CD4-positive, alpha-beta memory T cell (primary cell): ENCODE measurements at regions not wholly inside any gene's neighbourhood (a gene's known extent, or its start where the extent isn't known, plus 50 kb on each side); places are given as distances from the start of the nearest gene placed in this dataset.

Experiments used
- CTCF ChIA-PET: fragments of 350-600 bp; sonication (Branson Sonifier 250); formaldehyde crosslinking; loops from one replicate; lab custom pipeline; 2021; ENCODE audit warnings: inconsistent platforms; ENCODE audit not compliant: partially characterized antibody; lab: Charles Lee
- POLR2A ChIA-PET: fragments of 350-600 bp; sonication (Branson Sonifier 250); formaldehyde crosslinking; loops from one replicate; lab custom pipeline; 2021; ENCODE audit not compliant: partially characterized antibody; lab: Charles Lee
- DNase-seq, 5 donors: peaks; one replicate each; pipeline versions ENCODE4 v3.0.0 to v3.0.0-alpha.2; 2020 to 2022; ENCODE audit warnings: mixed read lengths in 1 of 5
- H3K27ac ChIP-seq: one replicate; pipeline ENCODE4 v1.7.0; 2013; ENCODE audit warnings: low read depth, low read length
- H3K27me3 ChIP-seq: 2 replicates; pipeline ENCODE4 v1.7.0; 2013; ENCODE audit warnings: mild to moderate bottlenecking, low read length, moderate library complexity; ENCODE audit not compliant: insufficient read depth
- H3K36me3 ChIP-seq: 2 replicates; pipeline ENCODE4 v1.7.0; 2013; ENCODE audit warnings: mild to moderate bottlenecking, low read length, moderate library complexity; ENCODE audit not compliant: insufficient read depth
- H3K4me1 ChIP-seq: 2 replicates; pipeline ENCODE4 v1.7.0; 2013; ENCODE audit warnings: mild to moderate bottlenecking, low read length, moderate library complexity; ENCODE audit not compliant: insufficient read depth
- H3K4me3 ChIP-seq, 2 donors: one replicate each; pipeline ENCODE4 v1.7.0; 2013; ENCODE audit warnings: low read length in 2 of 2, mild to moderate bottlenecking in 1 of 2
- H3K9me3 ChIP-seq, 2 donors: one replicate each; pipeline ENCODE4 v1.7.0; 2013; ENCODE audit warnings: low read length in 2 of 2, control low read depth in 1 of 2; ENCODE audit not compliant: control insufficient read depth in 1 of 2
- H3K27ac Mint-ChIP-seq, 7 donors: one replicate each; pipeline ENCODE4 v1.8.0; 2020 to 2021; ENCODE audit warnings: mixed read lengths in 7 of 7, mild to moderate bottlenecking in 6 of 7, inconsistent platforms in 3 of 7, moderate library complexity in 3 of 7
- H3K27me3 Mint-ChIP-seq, 2 donors: one replicate each; pipeline ENCODE4 v1.8.0; 2020 to 2021; ENCODE audit warnings: mixed read lengths in 2 of 2
- H3K36me3 Mint-ChIP-seq, 2 donors: one replicate each; pipeline ENCODE4 v1.8.0; 2020 to 2021; ENCODE audit warnings: mixed read lengths in 2 of 2, inconsistent platforms in 1 of 2, mild to moderate bottlenecking in 1 of 2
- H3K4me1 Mint-ChIP-seq, 4 donors: one replicate each; pipeline ENCODE4 v1.8.0; 2020 to 2021; ENCODE audit warnings: mixed read lengths in 4 of 4, mild to moderate bottlenecking in 1 of 4
- H3K4me3 Mint-ChIP-seq, 8 donors: one replicate each; pipeline ENCODE4 v1.8.0; 2020 to 2021; ENCODE audit warnings: mixed read lengths in 8 of 8, mild to moderate bottlenecking in 7 of 8, moderate library complexity in 6 of 8, inconsistent platforms in 3 of 8
- H3K9me3 Mint-ChIP-seq, 8 donors: one replicate each; pipeline ENCODE4 v1.8.0; 2020 to 2021; ENCODE audit warnings: mixed read lengths in 8 of 8, mild to moderate bottlenecking in 5 of 8, inconsistent platforms in 3 of 8, moderate library complexity in 1 of 8
- intact Hi-C: fragments of 100-400 bp; cut with micrococcal nuclease; formaldehyde crosslinking; loops from one replicate; pipeline ENCODE4 v1.15.1; 2023

GRCh38 chr9:81370650-81371049, 318.7 kb downstream of the TLE1 start:
- Histone ChIP-seq H3K36me3 (no peaks in the 10 kb centered on the region), H3K4me1 (no peaks in the 10 kb centered on the region), H3K9me3 (no peaks in the 10 kb centered on the region), H3K27me3 (no peaks in the 10 kb centered on the region), H3K27ac (no peak overlapping the region), H3K4me3 (no peak overlapping the region)
- POLR2A ChIA-PET: no interaction called here
- Mint-ChIP-seq H3K27me3 (no peaks in the 10 kb centered on the region), H3K36me3 (no peaks in the 10 kb centered on the region), H3K27ac (no peak overlapping the region), H3K4me1 (no peaks in the 10 kb centered on the region), H3K4me3 (no peak overlapping the region), H3K9me3 (peaks cover 4 to 20% (median 9%) of the 10 kb centered on the region in 8 donors)
- no peak for DNase-seq
- CTCF ChIA-PET: no interaction called here
- intact Hi-C loops: no loop called here

GRCh38 chr9:81370096-81370495, 319.3 kb downstream of the TLE1 start:
- DNase-seq: no peak
- Mint-ChIP-seq H3K36me3 (no peaks in the 10 kb centered on the region), H3K27ac (no peak overlapping the region), H3K27me3 (no peaks in the 10 kb centered on the region), H3K4me3 (no peak overlapping the region), H3K4me1 (no peaks in the 10 kb centered on the region), H3K9me3 (peaks cover 4 to 22% (median 10%) of the 10 kb centered on the region in 8 donors)
- no peaks in the 10 kb centered on the region for H3K36me3 ChIP-seq
- H3K9me3 ChIP-seq: no peaks in the 10 kb centered on the region
- no peak overlapping the region for H3K27ac ChIP-seq
- H3K27me3 ChIP-seq: no peaks in the 10 kb centered on the region
- H3K4me3 ChIP-seq: no peak overlapping the region
- ChIA-PET POLR2A (no interaction called here), CTCF (no interaction called here)
- intact Hi-C loops: no loop called here
- no peaks in the 10 kb centered on the region for H3K4me1 ChIP-seq

GRCh38 chr9:81369121-81369520, 320.2 kb downstream of the TLE1 start:
- H3K27ac ChIP-seq: no peak overlapping the region
- H3K27me3 Mint-ChIP-seq: no peaks in the 10 kb centered on the region
- no peaks in the 10 kb centered on the region for H3K36me3 Mint-ChIP-seq
- ChIA-PET POLR2A (no interaction called here), CTCF (no interaction called here)
- H3K4me3 ChIP-seq: no peak overlapping the region
- H3K9me3 Mint-ChIP-seq: peaks cover 4 to 32% (median 16%) of the 10 kb centered on the region in 8 donors
- no peaks in the 10 kb centered on the region for H3K4me1 Mint-ChIP-seq
- H3K4me1 ChIP-seq: no peaks in the 10 kb centered on the region
- peaks cover 2 to 5% of the 10 kb centered on the region in 2 donors for H3K9me3 ChIP-seq
- H3K27ac Mint-ChIP-seq: no peak overlapping the region
- no peaks in the 10 kb centered on the region for H3K27me3 ChIP-seq
- H3K4me3 Mint-ChIP-seq: no peak overlapping the region
- DNase-seq: no peak
- H3K36me3 ChIP-seq: no peaks in the 10 kb centered on the region
- intact Hi-C loops: no loop called here

- Histone ChIP-seq H3K4me1 (no peaks in the 10 kb centered on the region), H3K27ac (no peak overlapping the region), H3K27me3 (no peaks in the 10 kb centered on the region), H3K9me3 (peaks cover 2 to 5% of the 10 kb centered on the region in 2 donors), H3K36me3 (no peaks in the 10 kb centered on the region), H3K4me3 (no peak overlapping the region)
- DNase-seq: no peak
- Mint-ChIP-seq H3K9me3 (peaks cover 9 to 42% (median 19%) of the 10 kb centered on the region in 8 donors), H3K4me3 (no peak overlapping the region), H3K27ac (no peak overlapping the region), H3K27me3 (no peaks in the 10 kb centered on the region), H3K4me1 (no peaks in the 10 kb centered on the region), H3K36me3 (no peaks in the 10 kb centered on the region)
- CTCF ChIA-PET: no interaction called here
- POLR2A ChIA-PET: no interaction called here
- intact Hi-C loops: no loop called here
Observed at GRCh38 chr9:81363916-81364480, 325.3 kb downstream of the TLE1 start.

GRCh38 chr9:81361296-81361695, 328.1 kb downstream of the TLE1 start:
- no peaks in the 10 kb centered on the region for H3K36me3 Mint-ChIP-seq
- ChIA-PET CTCF (no interaction called here), POLR2A (no interaction called here)
- Histone ChIP-seq H3K4me1 (no peaks in the 10 kb centered on the region), H3K4me3 (no peak overlapping the region), H3K36me3 (no peaks in the 10 kb centered on the region), H3K27ac (no peak overlapping the region), H3K9me3 (peaks cover 2 to 5% of the 10 kb centered on the region in 2 donors), H3K27me3 (no peaks in the 10 kb centered on the region)
- H3K9me3 Mint-ChIP-seq: peaks cover 8 to 29% (median 18%) of the 10 kb centered on the region in 8 donors
- no peaks in the 10 kb centered on the region for H3K4me1 Mint-ChIP-seq
- no peaks in the 10 kb centered on the region for H3K27me3 Mint-ChIP-seq
- intact Hi-C loops: no loop called here
- H3K27ac Mint-ChIP-seq: no peak overlapping the region
- H3K4me3 Mint-ChIP-seq: no peak overlapping the region
- no peak for DNase-seq

- no peaks in the 10 kb centered on the region for H3K27me3 ChIP-seq
- no peak for DNase-seq
- no peaks in the 10 kb centered on the region for H3K27me3 Mint-ChIP-seq
- H3K27ac ChIP-seq: no peak overlapping the region
- H3K4me1 Mint-ChIP-seq: no peaks in the 10 kb centered on the region
- no peak overlapping the region for H3K4me3 Mint-ChIP-seq
- no peaks in the 10 kb centered on the region for H3K9me3 ChIP-seq
- no peaks in the 10 kb centered on the region for H3K4me1 ChIP-seq
- H3K27ac Mint-ChIP-seq: no peak overlapping the region
- POLR2A ChIA-PET: no interaction called here
- H3K36me3 Mint-ChIP-seq: no peaks in the 10 kb centered on the region
- CTCF ChIA-PET: no interaction called here
- H3K4me3 ChIP-seq: no peak overlapping the region
- peaks cover 2 to 12% (median 5%) of the 10 kb centered on the region in 8 donors for H3K9me3 Mint-ChIP-seq
- intact Hi-C loops: no loop called here
- H3K36me3 ChIP-seq: no peaks in the 10 kb centered on the region
Observed at GRCh38 chr9:81351166-81351565, 338.2 kb downstream of the TLE1 start.

GRCh38 chr9:81344366-81344765, 345.0 kb downstream of the TLE1 start:
- ChIA-PET POLR2A (no interaction called here), CTCF (no interaction called here)
- no peaks in the 10 kb centered on the region for H3K4me1 Mint-ChIP-seq
- intact Hi-C loops: no loop called here
- no peak overlapping the region for H3K27ac ChIP-seq
- no peaks in the 10 kb centered on the region for H3K9me3 ChIP-seq
- no peaks in the 10 kb centered on the region for H3K27me3 Mint-ChIP-seq
- no peak for DNase-seq
- H3K4me3 Mint-ChIP-seq: no peak overlapping the region
- no peaks in the 10 kb centered on the region for H3K4me1 ChIP-seq
- H3K9me3 Mint-ChIP-seq: peaks cover 0 to 9% (median 3%) of the 10 kb centered on the region in 8 donors
- H3K4me3 ChIP-seq: no peak overlapping the region
- H3K36me3 ChIP-seq: no peaks in the 10 kb centered on the region
- H3K27ac Mint-ChIP-seq: no peak overlapping the region
- no peaks in the 10 kb centered on the region for H3K36me3 Mint-ChIP-seq
- no peaks in the 10 kb centered on the region for H3K27me3 ChIP-seq
